ENCODE measurements at regions not wholly inside any gene's neighbourhood (a gene's known extent, or its start where the extent isn't known, plus 50 kb on each side); places are given as distances from the start of the nearest gene placed in this dataset.

DNA sequence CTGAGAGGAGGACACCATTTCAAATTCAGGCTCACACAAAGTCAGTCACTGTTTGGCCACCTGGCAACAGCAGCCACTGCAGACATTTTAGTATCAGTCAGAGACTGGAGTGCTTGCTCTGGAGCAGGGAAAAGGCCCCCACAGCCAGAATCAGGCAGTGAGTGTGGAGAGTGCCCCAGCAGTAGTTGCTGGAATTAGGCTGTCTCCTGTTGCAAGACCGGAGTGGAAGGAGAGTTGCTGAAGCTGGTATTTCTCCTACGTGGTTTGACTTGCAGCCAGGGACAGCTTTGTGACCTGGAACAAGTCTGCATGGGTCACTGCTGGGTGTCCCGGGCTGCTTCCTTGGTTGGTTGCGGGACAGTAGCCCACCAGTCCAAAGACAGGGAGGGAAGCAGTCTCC, 78.4 kb upstream of the TMEM168 start:
- TF ChIP-seq, protein P1, sequence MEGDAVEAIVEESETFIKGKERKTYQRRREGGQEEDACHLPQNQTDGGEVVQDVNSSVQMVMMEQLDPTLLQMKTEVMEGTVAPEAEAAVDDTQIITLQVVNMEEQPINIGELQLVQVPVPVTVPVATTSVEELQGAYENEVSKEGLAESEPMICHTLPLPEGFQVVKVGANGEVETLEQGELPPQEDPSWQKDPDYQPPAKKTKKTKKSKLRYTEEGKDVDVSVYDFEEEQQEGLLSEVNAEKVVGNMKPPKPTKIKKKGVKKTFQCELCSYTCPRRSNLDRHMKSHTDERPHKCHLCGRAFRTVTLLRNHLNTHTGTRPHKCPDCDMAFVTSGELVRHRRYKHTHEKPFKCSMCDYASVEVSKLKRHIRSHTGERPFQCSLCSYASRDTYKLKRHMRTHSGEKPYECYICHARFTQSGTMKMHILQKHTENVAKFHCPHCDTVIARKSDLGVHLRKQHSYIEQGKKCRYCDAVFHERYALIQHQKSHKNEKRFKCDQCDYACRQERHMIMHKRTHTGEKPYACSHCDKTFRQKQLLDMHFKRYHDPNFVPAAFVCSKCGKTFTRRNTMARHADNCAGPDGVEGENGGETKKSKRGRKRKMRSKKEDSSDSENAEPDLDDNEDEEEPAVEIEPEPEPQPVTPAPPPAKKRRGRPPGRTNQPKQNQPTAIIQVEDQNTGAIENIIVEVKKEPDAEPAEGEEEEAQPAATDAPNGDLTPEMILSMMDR (IDR thresholded peaks at IDR 0.05) = no peak
- TF ChIP-seq ZFX (IDR thresholded peaks at IDR 0.05; ENCODE audit: borderline replicate concordance) = no peak

All from 22Rv1 (cell line).